ENCODE measurements at regions not wholly inside any gene's neighbourhood (a gene's known extent, or its start where the extent isn't known, plus 50 kb on each side); places are given as distances from the start of the nearest gene placed in this dataset.

- H3K4me3 ChIP-seq (ENCODE audit: insufficient read depth, low read length), result no peak overlapping the region
- H3K4me2 ChIP-seq (ENCODE audit: insufficient read depth, low read length), result no peak overlapping the region
- H3K79me2 ChIP-seq (ENCODE audit: insufficient read depth, low read length), result no peaks in the 10 kb centered on the region
- peaks cover 2% of the 10 kb centered on the region for H3K9me3 ChIP-seq (ENCODE audit: low read depth, low read length)
- H3K4me1 ChIP-seq (ENCODE audit: insufficient read depth, low read length), result no peaks in the 10 kb centered on the region
- H2AFZ ChIP-seq (ENCODE audit: low read length), result no peak overlapping the region
- TF ChIP-seq, protein P1, sequence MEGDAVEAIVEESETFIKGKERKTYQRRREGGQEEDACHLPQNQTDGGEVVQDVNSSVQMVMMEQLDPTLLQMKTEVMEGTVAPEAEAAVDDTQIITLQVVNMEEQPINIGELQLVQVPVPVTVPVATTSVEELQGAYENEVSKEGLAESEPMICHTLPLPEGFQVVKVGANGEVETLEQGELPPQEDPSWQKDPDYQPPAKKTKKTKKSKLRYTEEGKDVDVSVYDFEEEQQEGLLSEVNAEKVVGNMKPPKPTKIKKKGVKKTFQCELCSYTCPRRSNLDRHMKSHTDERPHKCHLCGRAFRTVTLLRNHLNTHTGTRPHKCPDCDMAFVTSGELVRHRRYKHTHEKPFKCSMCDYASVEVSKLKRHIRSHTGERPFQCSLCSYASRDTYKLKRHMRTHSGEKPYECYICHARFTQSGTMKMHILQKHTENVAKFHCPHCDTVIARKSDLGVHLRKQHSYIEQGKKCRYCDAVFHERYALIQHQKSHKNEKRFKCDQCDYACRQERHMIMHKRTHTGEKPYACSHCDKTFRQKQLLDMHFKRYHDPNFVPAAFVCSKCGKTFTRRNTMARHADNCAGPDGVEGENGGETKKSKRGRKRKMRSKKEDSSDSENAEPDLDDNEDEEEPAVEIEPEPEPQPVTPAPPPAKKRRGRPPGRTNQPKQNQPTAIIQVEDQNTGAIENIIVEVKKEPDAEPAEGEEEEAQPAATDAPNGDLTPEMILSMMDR (IDR thresholded peaks at IDR 0.05; ENCODE audit: extremely low read depth, low read depth, low read length), result no peak
- H4K20me1 ChIP-seq (ENCODE audit: insufficient read depth, low read length), result no peaks in the 10 kb centered on the region
- H3K27me3 ChIP-seq (ENCODE audit: insufficient read depth, low read length), result no peaks in the 10 kb centered on the region
- no peaks in the 10 kb centered on the region for H3K36me3 ChIP-seq (ENCODE audit: insufficient read depth, low read length)
- no peak for DNase-seq (ENCODE audit: insufficient read length, low spot score, missing footprints)
- H3K27ac ChIP-seq (ENCODE audit: low read depth, low read length), result no peak overlapping the region
Measured at GRCh38 chr11:21625982-21626381, 566.9 kb upstream of the ANO5 start.

DNA sequence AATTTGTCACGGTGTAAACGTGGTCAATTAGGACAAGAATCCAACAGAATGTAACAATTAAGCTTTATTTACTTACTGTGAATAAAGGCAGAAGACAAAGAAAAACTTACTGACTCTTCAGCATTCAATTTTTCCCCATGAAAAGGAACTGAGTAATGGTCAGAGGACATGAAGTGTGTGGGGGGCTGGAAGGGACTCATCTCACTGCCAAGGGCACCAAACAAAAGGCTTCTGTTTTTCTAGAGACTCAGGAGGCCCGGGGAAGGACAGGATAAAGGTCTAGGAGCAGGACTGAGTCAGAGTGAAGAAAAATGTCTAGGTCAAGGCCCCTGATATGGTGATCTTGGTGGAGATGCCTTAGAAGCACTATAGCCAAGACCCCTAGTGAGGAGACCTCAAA lies 564.2 kb upstream of the ANO5 start:
- Histone ChIP-seq H4K20me1 (ENCODE audit: insufficient read depth, low read length) (no peaks in the 10 kb centered on the region), H3K4me3 (ENCODE audit: insufficient read depth, low read length) (no peak overlapping the region), H3K36me3 (ENCODE audit: insufficient read depth, low read length) (no peaks in the 10 kb centered on the region), H2AFZ (ENCODE audit: low read length) (no peak overlapping the region), H3K9me3 (ENCODE audit: low read depth, low read length) (peaks cover 2% of the 10 kb centered on the region), H3K4me1 (ENCODE audit: insufficient read depth, low read length) (no peaks in the 10 kb centered on the region), H3K4me2 (ENCODE audit: insufficient read depth, low read length) (no peak overlapping the region), H3K27ac (ENCODE audit: low read depth, low read length) (no peak overlapping the region), H3K79me2 (ENCODE audit: insufficient read depth, low read length) (no peaks in the 10 kb centered on the region), H3K27me3 (ENCODE audit: insufficient read depth, low read length) (no peaks in the 10 kb centered on the region)
- TF ChIP-seq, protein P1 (IDR thresholded peaks at IDR 0.05; ENCODE audit: extremely low read depth, low read depth, low read length), result no peak
- DNase-seq (ENCODE audit: insufficient read length, low spot score, missing footprints), result no peak

DNA sequence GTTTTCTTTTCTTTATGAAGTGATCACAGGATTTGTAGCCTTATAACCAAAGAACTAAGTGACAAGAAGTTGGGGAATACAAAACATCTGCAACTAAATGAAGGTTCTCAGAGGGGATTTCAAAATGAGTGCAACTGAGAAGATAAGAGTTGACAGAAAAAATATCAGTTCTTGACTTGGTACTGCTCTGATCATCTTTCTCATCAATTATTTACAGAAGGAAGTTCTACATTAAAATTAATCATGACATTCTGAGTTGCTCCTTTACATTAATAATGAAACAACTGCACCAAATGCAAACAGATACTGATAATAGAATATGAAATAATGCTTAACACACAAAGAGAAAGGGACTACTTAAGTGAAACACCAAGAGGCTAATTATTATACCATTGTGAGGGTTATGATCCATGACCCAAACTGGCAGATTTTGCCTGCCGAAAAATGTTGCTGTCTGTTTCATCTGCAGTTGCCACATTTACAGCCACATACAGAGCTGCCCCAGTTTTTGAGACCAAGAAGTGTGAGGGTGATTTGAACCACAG lies 561.9 kb upstream of the ANO5 start:
- H3K79me2 ChIP-seq (ENCODE audit: insufficient read depth, low read length), result no peaks in the 10 kb centered on the region
- no peaks in the 10 kb centered on the region for H3K9me3 ChIP-seq (ENCODE audit: low read depth, low read length)
- TF ChIP-seq, protein P1 (IDR thresholded peaks at IDR 0.05; ENCODE audit: extremely low read depth, low read depth, low read length), result no peak
- H4K20me1 ChIP-seq (ENCODE audit: insufficient read depth, low read length), result no peaks in the 10 kb centered on the region
- H3K4me2 ChIP-seq (ENCODE audit: insufficient read depth, low read length), result no peak overlapping the region
- H3K27ac ChIP-seq (ENCODE audit: low read depth, low read length), result no peak overlapping the region
- H3K4me3 ChIP-seq (ENCODE audit: insufficient read depth, low read length), result no peak overlapping the region
- no peaks in the 10 kb centered on the region for H3K4me1 ChIP-seq (ENCODE audit: insufficient read depth, low read length)
- H3K27me3 ChIP-seq (ENCODE audit: insufficient read depth, low read length), result no peaks in the 10 kb centered on the region
- H3K36me3 ChIP-seq (ENCODE audit: insufficient read depth, low read length), result no peaks in the 10 kb centered on the region
- peak; percentile 13 for DNase-seq (ENCODE audit: insufficient read length, low spot score, missing footprints)
- no peak overlapping the region for H2AFZ ChIP-seq (ENCODE audit: low read length)

DNA sequence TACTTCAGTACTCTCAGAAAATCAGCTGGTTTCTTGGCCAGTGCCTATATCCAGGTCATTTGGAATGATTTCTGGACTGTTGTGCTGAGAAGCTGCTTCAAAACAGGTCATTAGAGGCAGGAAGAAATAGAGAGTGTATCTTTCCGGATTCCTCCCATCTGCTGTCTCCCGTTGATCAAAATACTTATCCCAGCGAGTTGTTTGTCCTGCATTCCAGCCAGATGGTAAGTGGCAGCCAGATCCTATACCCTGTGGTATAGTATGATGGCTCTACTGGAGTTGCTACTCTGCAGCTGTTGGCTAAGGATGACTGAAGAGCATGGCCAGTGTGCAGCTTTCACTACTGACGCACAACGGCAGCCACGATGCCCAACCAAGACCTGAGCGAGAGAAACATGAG lies 560.9 kb upstream of the ANO5 start:
- Histone ChIP-seq H2AFZ (ENCODE audit: low read length) (no peak overlapping the region), H3K36me3 (ENCODE audit: insufficient read depth, low read length) (no peaks in the 10 kb centered on the region), H3K4me3 (ENCODE audit: insufficient read depth, low read length) (no peak overlapping the region), H3K4me1 (ENCODE audit: insufficient read depth, low read length) (no peaks in the 10 kb centered on the region), H3K9me3 (ENCODE audit: low read depth, low read length) (no peaks in the 10 kb centered on the region), H3K27ac (ENCODE audit: low read depth, low read length) (no peak overlapping the region), H3K27me3 (ENCODE audit: insufficient read depth, low read length) (no peaks in the 10 kb centered on the region), H3K4me2 (ENCODE audit: insufficient read depth, low read length) (no peak overlapping the region), H4K20me1 (ENCODE audit: insufficient read depth, low read length) (no peaks in the 10 kb centered on the region), H3K79me2 (ENCODE audit: insufficient read depth, low read length) (no peaks in the 10 kb centered on the region)
- TF ChIP-seq, protein P1 (IDR thresholded peaks at IDR 0.05; ENCODE audit: extremely low read depth, low read depth, low read length), result no peak
- no peak for DNase-seq (ENCODE audit: insufficient read length, low spot score, missing footprints)

Measured in osteoblast (primary cell).